22Rv1 (cell line): ENCODE measurements at regions not wholly inside any gene's neighbourhood (a gene's known extent, or its start where the extent isn't known, plus 50 kb on each side); places are given as distances from the start of the nearest gene placed in this dataset.

Experiments used
- ZFX ChIP-seq: fragments of 450-650 bp; IDR thresholded peaks from 2 replicates; pipeline ENCODE4 v1.6.1; 2017; ENCODE audit warnings: antibody characterized with exemption, borderline replicate concordance
- TF ChIP-seq, protein P1 (sequence below): fragments of 450-650 bp; IDR thresholded peaks from 2 replicates; pipeline ENCODE4 v1.5.1; 2017; ENCODE audit warnings: mild to moderate bottlenecking

DNA sequence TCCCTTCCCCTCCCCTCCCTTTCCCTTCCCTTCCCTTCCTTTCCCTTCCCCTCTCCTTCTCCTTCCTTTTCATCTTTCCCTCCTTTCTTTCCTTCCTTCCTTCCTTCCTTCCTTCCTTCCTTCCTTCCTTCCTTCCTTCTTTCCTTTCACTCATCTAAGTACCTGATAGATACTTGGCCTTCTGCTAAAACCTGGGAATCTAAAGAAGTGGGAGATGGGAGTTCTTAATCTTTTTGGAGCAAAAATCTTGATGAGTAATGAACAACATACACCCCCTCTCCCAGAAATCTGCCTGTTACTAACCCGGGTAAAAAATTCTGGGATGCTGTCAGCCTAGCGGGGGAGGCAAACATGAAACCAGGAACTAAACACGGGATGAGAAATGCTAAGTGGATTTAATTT lies 100.7 kb downstream of the VEGFA start:
- TF ChIP-seq, protein P1, sequence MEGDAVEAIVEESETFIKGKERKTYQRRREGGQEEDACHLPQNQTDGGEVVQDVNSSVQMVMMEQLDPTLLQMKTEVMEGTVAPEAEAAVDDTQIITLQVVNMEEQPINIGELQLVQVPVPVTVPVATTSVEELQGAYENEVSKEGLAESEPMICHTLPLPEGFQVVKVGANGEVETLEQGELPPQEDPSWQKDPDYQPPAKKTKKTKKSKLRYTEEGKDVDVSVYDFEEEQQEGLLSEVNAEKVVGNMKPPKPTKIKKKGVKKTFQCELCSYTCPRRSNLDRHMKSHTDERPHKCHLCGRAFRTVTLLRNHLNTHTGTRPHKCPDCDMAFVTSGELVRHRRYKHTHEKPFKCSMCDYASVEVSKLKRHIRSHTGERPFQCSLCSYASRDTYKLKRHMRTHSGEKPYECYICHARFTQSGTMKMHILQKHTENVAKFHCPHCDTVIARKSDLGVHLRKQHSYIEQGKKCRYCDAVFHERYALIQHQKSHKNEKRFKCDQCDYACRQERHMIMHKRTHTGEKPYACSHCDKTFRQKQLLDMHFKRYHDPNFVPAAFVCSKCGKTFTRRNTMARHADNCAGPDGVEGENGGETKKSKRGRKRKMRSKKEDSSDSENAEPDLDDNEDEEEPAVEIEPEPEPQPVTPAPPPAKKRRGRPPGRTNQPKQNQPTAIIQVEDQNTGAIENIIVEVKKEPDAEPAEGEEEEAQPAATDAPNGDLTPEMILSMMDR: no peak
- no peak for TF ChIP-seq ZFX
